B cell (primary cell): ENCODE measurements at regions not wholly inside any gene's neighbourhood (a gene's known extent, or its start where the extent isn't known, plus 50 kb on each side); places are given as distances from the start of the nearest gene placed in this dataset.

ENCODE experiments used
- ATAC-seq: fragments of 200-7000 bp; cut with Tn5 transposase; one replicate; pipeline ENCODE4 v1.10.0; 2021; ENCODE audit warnings: low read depth, mild to moderate bottlenecking, moderate number of reproducible peaks, moderate library complexity
- CTCF ChIA-PET: fragments of 350-600 bp; sonication (Branson Sonifier 250); formaldehyde crosslinking; loops from one replicate; lab custom pipeline; 2021; ENCODE audit warnings: antibody characterized with exemption, inconsistent platforms; lab: Charles Lee
- POLR2A ChIA-PET: fragments of 350-600 bp; sonication (Branson Sonifier 250); formaldehyde crosslinking; loops from one replicate; lab custom pipeline; 2021; ENCODE audit warnings: antibody characterized with exemption; lab: Charles Lee
- DNase-seq: peaks from one replicate; pipeline ENCODE4 v3.0.0; 2013
- H2AFZ ChIP-seq: 2 replicates; pipeline ENCODE4 v1.6.1; 2012; ENCODE audit warnings: mild to moderate bottlenecking, low read depth, low read length; ENCODE audit not compliant: insufficient read depth, poor library complexity, severe bottlenecking
- H3K27ac ChIP-seq, 2 donors: 1 replicate in 1 of 2; 2 replicates in 1 of 2; pipeline ENCODE4 v1.5.1; 2012 to 2013; ENCODE audit warnings: low read length in 2 of 2, mild to moderate bottlenecking in 2 of 2, moderate library complexity in 1 of 2
- H3K27me3 ChIP-seq, 4 experiments: fragments of 200-600 bp in 1 of 4; sonication (generic) in 1 of 4; replicated peaks in 1 of 4; 1 replicate in 2 of 4; 2 replicates in 2 of 4; pipeline versions ENCODE4 v1.6.1 to v1.7.0; 2013 to 2016; ENCODE audit warnings: low read length in 3 of 4, mild to moderate bottlenecking in 2 of 4, mixed read lengths in 1 of 4, moderate library complexity in 1 of 4; ENCODE audit not compliant: insufficient read depth in 4 of 4, control insufficient read depth in 3 of 4; ENCODE audit errors: control extremely low read depth in 1 of 4
- H3K36me3 ChIP-seq, 2 experiments: replicated peaks in 1 of 2; 1 replicate in 1 of 2; 2 replicates in 1 of 2; pipeline versions ENCODE4 v1.6.1 to v1.7.1; 2013; ENCODE audit warnings: low read length in 1 of 2; ENCODE audit not compliant: insufficient read depth in 2 of 2, control insufficient read depth in 1 of 2; ENCODE audit errors: control extremely low read depth in 1 of 2, extremely low read depth in 1 of 2
- H3K4me1 ChIP-seq, 2 donors: fragments of 200-600 bp in 1 of 2; sonication (generic) in 1 of 2; 1 replicate in 1 of 2; 2 replicates in 1 of 2; pipeline versions ENCODE4 v1.5.1 to v1.6.1; 2013 to 2017; ENCODE audit warnings: low read length in 2 of 2; ENCODE audit not compliant: control insufficient read depth in 2 of 2, insufficient read depth in 2 of 2
- H3K4me2 ChIP-seq: replicated peaks from 2 replicates; pipeline ENCODE3; 2012; ENCODE audit warnings: mild to moderate bottlenecking, low read depth, low read length; ENCODE audit not compliant: poor library complexity, severe bottlenecking
- H3K4me3 ChIP-seq, 5 experiments: fragments of 200-600 bp in 1 of 5; sonication (generic) in 1 of 5; 1 replicate in 3 of 5; 2 replicates in 2 of 5; pipeline versions ENCODE4 v1.5.1 to v1.7.0; 2011 to 2016; ENCODE audit warnings: low read length in 4 of 5, mild to moderate bottlenecking in 4 of 5, low read depth in 2 of 5, control low read depth in 1 of 5, moderate library complexity in 1 of 5; ENCODE audit not compliant: insufficient read depth in 1 of 5; ENCODE audit errors: control extremely low read depth in 1 of 5, extremely low read depth in 1 of 5
- H3K79me2 ChIP-seq: fragments of 200-600 bp; sonication (generic); one replicate; pipeline ENCODE4 v1.6.0; 2016; ENCODE audit warnings: low read length; ENCODE audit not compliant: control insufficient read depth, insufficient read depth
- H3K9ac ChIP-seq: fragments of 200-600 bp; sonication (generic); 2 replicates; pipeline ENCODE4 v1.6.1; 2017; ENCODE audit warnings: mild to moderate bottlenecking, low read length, moderate library complexity
- H3K9me3 ChIP-seq, 3 donors: one replicate each; pipeline versions ENCODE4 v1.6.1 to v1.7.1; 2013; ENCODE audit warnings: low read length in 2 of 3; ENCODE audit not compliant: control insufficient read depth in 2 of 3, insufficient read depth in 1 of 3; ENCODE audit errors: control extremely low read depth in 1 of 3
- H4K20me1 ChIP-seq: 2 replicates; pipeline ENCODE4 v1.6.0; 2012; ENCODE audit warnings: mild to moderate bottlenecking, low read length; ENCODE audit not compliant: insufficient read depth, control insufficient read depth, poor library complexity, severe bottlenecking
- H3K27ac Mint-ChIP-seq: one replicate; pipeline ENCODE4 v1.8.0; 2021; ENCODE audit warnings: mixed read lengths
- H3K27me3 Mint-ChIP-seq: one replicate; pipeline ENCODE4 v1.8.0; 2021; ENCODE audit warnings: mixed read lengths
- H3K4me1 Mint-ChIP-seq: one replicate; pipeline ENCODE4 v1.8.0; 2021; ENCODE audit warnings: mixed read lengths
- H3K4me3 Mint-ChIP-seq: one replicate; pipeline ENCODE4 v1.8.0; 2021; ENCODE audit warnings: mixed read lengths
- H3K9me3 Mint-ChIP-seq: one replicate; pipeline ENCODE4 v1.8.0; 2022; ENCODE audit warnings: mixed read lengths; ENCODE audit not compliant: insufficient read depth
- EZH2 ChIP-seq: IDR thresholded peaks from 2 replicates; pipeline ENCODE4 v1.6.1; 2012; ENCODE audit warnings: borderline replicate concordance, low read depth, mild to moderate bottlenecking, moderate library complexity, low read length; ENCODE audit not compliant: insufficient read depth, poor library complexity, severe bottlenecking
- WGBS: methylation state at CpG from one replicate; pipeline ENCODE4 v1.1.5; 2013; ENCODE audit warnings: missing lambda C conversion rate; ENCODE audit not compliant: insufficient coverage; 5-methylcytosine and 5-hydroxymethylcytosine counted together
- intact Hi-C: fragments of 100-400 bp; cut with micrococcal nuclease; formaldehyde crosslinking; loops from one replicate; pipeline ENCODE4 v1.10.0; 2022
- TF ChIP-seq, protein P1 (sequence below): fragments of 200-600 bp; IDR thresholded peaks from one replicate; pipeline ENCODE4 v1.8.0; 2022; ENCODE audit warnings: antibody characterized with exemption, mild to moderate bottlenecking

DNA sequence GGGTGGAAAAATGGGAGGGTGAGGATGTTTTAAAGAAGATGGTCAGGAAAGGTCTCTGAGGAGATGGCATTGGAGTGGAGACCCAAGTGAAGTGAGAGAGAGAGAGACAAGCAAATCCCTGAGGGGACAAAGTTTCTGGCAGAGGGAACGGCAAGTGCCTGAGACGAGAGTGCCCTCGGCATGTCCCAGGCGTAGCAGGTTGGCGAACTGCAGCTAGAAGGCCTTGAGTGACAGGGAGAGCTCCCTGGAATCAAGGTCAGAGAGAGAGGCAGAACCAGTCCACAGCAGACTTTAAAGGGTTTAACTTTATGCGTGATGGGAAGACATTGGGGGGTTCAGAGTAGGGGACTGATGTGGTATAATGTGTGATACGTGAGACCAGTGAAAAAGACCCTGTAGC is 150.2 kb upstream of the HAND2 start:
- no peak for ATAC-seq
- H3K27ac Mint-ChIP-seq = no peak overlapping the region
- H3K36me3 ChIP-seq = no peaks in the 10 kb centered on the region

DNA sequence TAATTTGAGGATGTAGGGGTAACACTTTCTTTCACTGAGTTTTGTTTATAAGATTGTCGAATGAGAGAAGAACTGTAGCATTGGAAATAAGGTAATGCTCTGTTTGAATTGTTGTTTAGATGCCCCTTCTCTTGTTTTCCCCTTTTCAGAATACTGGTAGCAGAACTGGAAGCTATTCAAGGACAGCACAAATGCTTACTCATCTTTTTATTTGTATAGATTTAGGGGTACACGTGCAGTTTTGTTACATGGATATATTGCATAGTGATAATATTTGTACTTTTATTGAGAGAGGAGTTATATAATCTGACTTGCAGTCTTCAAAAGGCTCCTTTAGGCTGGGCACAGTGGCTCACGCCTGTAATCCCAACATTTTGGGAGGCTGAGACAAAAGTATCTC is 145.4 kb upstream of the HAND2 start:
- no peaks in the 10 kb centered on the region for H4K20me1 ChIP-seq
- no peak for DNase-seq

More for the DNA sequence above, 150.2 kb upstream of the HAND2 start:
- H3K27me3 Mint-ChIP-seq = no peaks in the 10 kb centered on the region
- no peak for DNase-seq
- Histone ChIP-seq H3K4me1 (no peaks in the 10 kb centered on the region), H3K4me3 (no peak overlapping the region), H3K9ac (no peak overlapping the region), H3K79me2 (no peaks in the 10 kb centered on the region), H3K4me2 (no peak overlapping the region), H3K27ac (no peak overlapping the region), H3K9me3 (no peaks in the 10 kb centered on the region), H3K27me3 (no peaks in the 10 kb centered on the region), H4K20me1 (no peaks in the 10 kb centered on the region), H2AFZ (no peak overlapping the region)
- ChIA-PET CTCF (no interaction called here), POLR2A (no interaction called here)
- no peaks in the 10 kb centered on the region for H3K9me3 Mint-ChIP-seq
- no peaks in the 10 kb centered on the region for H3K4me1 Mint-ChIP-seq
- intact Hi-C loops = no loop called here
- H3K4me3 Mint-ChIP-seq = no peak overlapping the region
- TF ChIP-seq, protein P1, sequence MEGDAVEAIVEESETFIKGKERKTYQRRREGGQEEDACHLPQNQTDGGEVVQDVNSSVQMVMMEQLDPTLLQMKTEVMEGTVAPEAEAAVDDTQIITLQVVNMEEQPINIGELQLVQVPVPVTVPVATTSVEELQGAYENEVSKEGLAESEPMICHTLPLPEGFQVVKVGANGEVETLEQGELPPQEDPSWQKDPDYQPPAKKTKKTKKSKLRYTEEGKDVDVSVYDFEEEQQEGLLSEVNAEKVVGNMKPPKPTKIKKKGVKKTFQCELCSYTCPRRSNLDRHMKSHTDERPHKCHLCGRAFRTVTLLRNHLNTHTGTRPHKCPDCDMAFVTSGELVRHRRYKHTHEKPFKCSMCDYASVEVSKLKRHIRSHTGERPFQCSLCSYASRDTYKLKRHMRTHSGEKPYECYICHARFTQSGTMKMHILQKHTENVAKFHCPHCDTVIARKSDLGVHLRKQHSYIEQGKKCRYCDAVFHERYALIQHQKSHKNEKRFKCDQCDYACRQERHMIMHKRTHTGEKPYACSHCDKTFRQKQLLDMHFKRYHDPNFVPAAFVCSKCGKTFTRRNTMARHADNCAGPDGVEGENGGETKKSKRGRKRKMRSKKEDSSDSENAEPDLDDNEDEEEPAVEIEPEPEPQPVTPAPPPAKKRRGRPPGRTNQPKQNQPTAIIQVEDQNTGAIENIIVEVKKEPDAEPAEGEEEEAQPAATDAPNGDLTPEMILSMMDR = no peak
- WGBS = 81% methylated on average over 5 of the region's 7 CpGs

More for the DNA sequence above, 145.4 kb upstream of the HAND2 start:
- ATAC-seq = no peak
- intact Hi-C loops = no loop called here
- TF ChIP-seq, protein P1 = no peak
- TF ChIP-seq EZH2 = no peak
- Mint-ChIP-seq H3K27me3 (no peaks in the 10 kb centered on the region), H3K9me3 (peaks cover 3% of the 10 kb centered on the region), H3K4me3 (no peak overlapping the region), H3K4me1 (no peaks in the 10 kb centered on the region), H3K27ac (no peak overlapping the region)
- no peak overlapping the region for H3K4me3 ChIP-seq
- no peaks in the 10 kb centered on the region for H3K79me2 ChIP-seq
- H2AFZ ChIP-seq = no peak overlapping the region
- H3K4me1 ChIP-seq = no peaks in the 10 kb centered on the region
- ChIA-PET CTCF (no interaction called here), POLR2A (no interaction called here)
- no peaks in the 10 kb centered on the region for H3K27me3 ChIP-seq
- H3K9ac ChIP-seq = no peak overlapping the region
- no peaks in the 10 kb centered on the region for H3K9me3 ChIP-seq
- WGBS = 71% methylated on average over 2 of the region's 3 CpGs
- H3K36me3 ChIP-seq = no peaks in the 10 kb centered on the region
- no peak overlapping the region for H3K4me2 ChIP-seq
- H3K27ac ChIP-seq = no peak overlapping the region
